ENCODE measurements at regions not wholly inside any gene's neighbourhood (a gene's known extent, or its start where the extent isn't known, plus 50 kb on each side); places are given as distances from the start of the nearest gene placed in this dataset.

- Histone ChIP-seq H3K4me3 (replicated peaks; ENCODE audit: insufficient read depth, low read length) (no peak overlapping the region), H3K27ac (replicated peaks) (peak overlapping the region; percentile 41; the same call in 1 of the 2 replicates), H3K27me3 (ENCODE audit: insufficient read depth, poor library complexity, severe bottlenecking) (no peaks in the 10 kb centered on the region)
- no peak for TF ChIP-seq GABPA (IDR thresholded peaks at IDR 0.05; ENCODE audit: low read depth)
- TF ChIP-seq CTCF (IDR thresholded peaks at IDR 0.05; ENCODE audit: insufficient read depth, low read length) = no peak
- no peak for TF ChIP-seq REST (IDR thresholded peaks at IDR 0.05; ENCODE audit: insufficient replicate concordance, low read depth)
- peak; percentile 48; the same call in 1 of the 2 replicates for TF ChIP-seq SPI1 (IDR thresholded peaks at IDR 0.05; ENCODE audit: borderline replicate concordance, low read depth)
- DNase-seq (ENCODE audit: low read depth in 1 of 2, low spot score in 1 of 2) = peak; percentile 1 to 9
These were observed 179.1 kb upstream of the KLHL4 start for GRCh38 chrX:87338510-87338909.

- TF ChIP-seq POLR2AphosphoS5 (IDR thresholded peaks at IDR 0.05; ENCODE audit: low read depth) = no peak
- TF ChIP-seq SPI1 (IDR thresholded peaks at IDR 0.05; ENCODE audit: borderline replicate concordance, low read depth) = no peak
- TF ChIP-seq REST (IDR thresholded peaks at IDR 0.05; ENCODE audit: insufficient replicate concordance, low read depth) = no peak
- no peak for TF ChIP-seq CTCF (IDR thresholded peaks at IDR 0.05; ENCODE audit: insufficient read depth, low read length)
- TF ChIP-seq GABPA (IDR thresholded peaks at IDR 0.05; ENCODE audit: low read depth) = no peak
- no peak for DNase-seq (ENCODE audit: low read depth in 1 of 2, low spot score in 1 of 2)
- no peak overlapping the region for H3K4me3 ChIP-seq (replicated peaks; ENCODE audit: insufficient read depth, low read length)
- no peak overlapping the region for H3K27ac ChIP-seq (replicated peaks)
- no peaks in the 10 kb centered on the region for H3K27me3 ChIP-seq (ENCODE audit: insufficient read depth, poor library complexity, severe bottlenecking)
These were observed 146.7 kb upstream of the KLHL4 start for GRCh38 chrX:87370865-87371264.

- Histone ChIP-seq H3K4me3 (replicated peaks; ENCODE audit: insufficient read depth, low read length) (no peak overlapping the region), H3K27me3 (ENCODE audit: insufficient read depth, poor library complexity, severe bottlenecking) (no peaks in the 10 kb centered on the region), H3K27ac (replicated peaks) (no peak overlapping the region)
- TF ChIP-seq SPI1 (IDR thresholded peaks at IDR 0.05; ENCODE audit: borderline replicate concordance, low read depth) = no peak
- TF ChIP-seq GABPA (IDR thresholded peaks at IDR 0.05; ENCODE audit: low read depth) = no peak
- TF ChIP-seq REST (IDR thresholded peaks at IDR 0.05; ENCODE audit: insufficient replicate concordance, low read depth) = no peak
- DNase-seq (ENCODE audit: low read depth in 1 of 2, low spot score in 1 of 2) = no peak
These were observed 143.3 kb upstream of the KLHL4 start for GRCh38 chrX:87374324-87374723.

GRCh38 chrX:87376896-87377295, 140.7 kb upstream of the KLHL4 start:
- no peaks in the 10 kb centered on the region for H3K27me3 ChIP-seq (ENCODE audit: insufficient read depth, poor library complexity, severe bottlenecking)
- DNase-seq (ENCODE audit: low read depth in 1 of 2, low spot score in 1 of 2) = no peak
- no peak overlapping the region for H3K27ac ChIP-seq (replicated peaks)
- TF ChIP-seq REST (IDR thresholded peaks at IDR 0.05; ENCODE audit: insufficient replicate concordance, low read depth) (no peak), CTCF (IDR thresholded peaks at IDR 0.05; ENCODE audit: insufficient read depth, low read length) (no peak), GABPA (IDR thresholded peaks at IDR 0.05; ENCODE audit: low read depth) (no peak), SPI1 (IDR thresholded peaks at IDR 0.05; ENCODE audit: borderline replicate concordance, low read depth) (no peak), POLR2AphosphoS5 (IDR thresholded peaks at IDR 0.05; ENCODE audit: low read depth) (no peak)
- no peak overlapping the region for H3K4me3 ChIP-seq (replicated peaks; ENCODE audit: insufficient read depth, low read length)

All from HL-60 (cell line).